ENCODE measurements at regions not wholly inside any gene's neighbourhood (a gene's known extent, or its start where the extent isn't known, plus 50 kb on each side); places are given as distances from the start of the nearest gene placed in this dataset.

GRCh38 chr16:74094514-74094913 is 202.1 kb upstream of the PSMD7 start:
- no peak for FAIRE-seq

- no peak for FAIRE-seq
Measured at GRCh38 chr16:74092336-74092735, 204.3 kb upstream of the PSMD7 start.

- no peak for FAIRE-seq
Measured at GRCh38 chr16:74090871-74091270, 205.7 kb upstream of the PSMD7 start.

- FAIRE-seq = no peak
Measured at GRCh38 chr16:74083541-74083940, 213.1 kb upstream of the PSMD7 start.

GRCh38 chr16:74080311-74080710 is 216.3 kb upstream of the PSMD7 start:
- FAIRE-seq = no peak

- no peak for FAIRE-seq
Measured at GRCh38 chr16:74079232-74079586, 217.4 kb upstream of the PSMD7 start.

- no peak for FAIRE-seq
Measured at GRCh38 chr16:74078511-74079231, 217.9 kb upstream of the PSMD7 start.

- FAIRE-seq = no peak
Measured at GRCh38 chr16:74076568-74076967, 220.0 kb upstream of the PSMD7 start.

GRCh38 chr16:74075393-74075792 is 221.2 kb upstream of the PSMD7 start:
- FAIRE-seq = no peak

GRCh38 chr16:74073456-74073855 is 223.2 kb upstream of the PSMD7 start:
- FAIRE-seq = no peak

GRCh38 chr16:74071996-74072535 is 224.5 kb upstream of the PSMD7 start:
- FAIRE-seq = no peak

GRCh38 chr16:74070237-74070636 is 226.4 kb upstream of the PSMD7 start:
- no peak for FAIRE-seq

- no peak for FAIRE-seq
Measured at GRCh38 chr16:74064120-74064735, 232.4 kb upstream of the PSMD7 start.

GRCh38 chr16:74053826-74054225 is 242.8 kb upstream of the PSMD7 start:
- FAIRE-seq = no peak

- FAIRE-seq = no peak
Measured at GRCh38 chr16:74053312-74053711, 243.3 kb upstream of the PSMD7 start.

- FAIRE-seq = no peak
Measured at GRCh38 chr16:74052016-74052415, 244.6 kb upstream of the PSMD7 start.

GRCh38 chr16:74049027-74049426 is 247.6 kb upstream of the PSMD7 start:
- no peak for FAIRE-seq

- no peak for FAIRE-seq
Measured at GRCh38 chr16:74046524-74046923, 250.1 kb upstream of the PSMD7 start.

GRCh38 chr16:74045513-74045912 is 251.1 kb upstream of the PSMD7 start:
- FAIRE-seq = no peak

GRCh38 chr16:74035816-74036215 is 260.8 kb upstream of the PSMD7 start:
- FAIRE-seq = no peak

- FAIRE-seq = peak; percentile 54
Measured at GRCh38 chr16:74034862-74035261, 261.8 kb upstream of the PSMD7 start.

GRCh38 chr16:74034200-74034599 is 262.4 kb upstream of the PSMD7 start:
- FAIRE-seq = no peak

- no peak for FAIRE-seq
Measured at GRCh38 chr16:74033441-74033995, 263.1 kb upstream of the PSMD7 start.

- FAIRE-seq = no peak
Measured at GRCh38 chr16:74031551-74031950, 265.1 kb upstream of the PSMD7 start.

Measured in G401.6 (cell line).